OCI-LY1 (cell line): ENCODE measurements at regions not wholly inside any gene's neighbourhood (a gene's known extent, or its start where the extent isn't known, plus 50 kb on each side); places are given as distances from the start of the nearest gene placed in this dataset.

Experiments
- H2AFZ ChIP-seq: fragments of 200-600 bp; sonication (generic), shearing (Covaris generic); 2 replicates; pipeline ENCODE4 v1.6.0; 2014; ENCODE audit warnings: antibody characterized with exemption, mild to moderate bottlenecking, low read length
- H3F3A ChIP-seq: fragments of 200-600 bp; sonication (generic), shearing (Covaris generic); 2 replicates; pipeline ENCODE4 v1.6.0; 2014; ENCODE audit warnings: mild to moderate bottlenecking, antibody characterized with exemption, low read length, moderate library complexity; ENCODE audit not compliant: insufficient read depth
- H3K27ac ChIP-seq: fragments of 200-600 bp; sonication (generic); 2 replicates; pipeline ENCODE4 v1.5.1; 2014; ENCODE audit warnings: low read length, mixed run types, mild to moderate bottlenecking, low read depth; ENCODE audit not compliant: poor library complexity, severe bottlenecking
- H3K27me3 ChIP-seq: fragments of 200-600 bp; sonication (generic); 2 replicates; pipeline ENCODE4 v1.6.0; 2014; ENCODE audit warnings: antibody characterized with exemption, mild to moderate bottlenecking, low read length, moderate library complexity; ENCODE audit not compliant: insufficient read depth
- H3K36me3 ChIP-seq: fragments of 200-600 bp; sonication (generic); 2 replicates; pipeline ENCODE4 v1.6.1; 2014; ENCODE audit warnings: mild to moderate bottlenecking, antibody characterized with exemption, low read length, moderate library complexity, mixed read lengths; ENCODE audit not compliant: insufficient read depth
- H3K4me1 ChIP-seq: fragments of 200-600 bp; sonication (generic); 2 replicates; pipeline ENCODE4 v1.5.1; 2014; ENCODE audit warnings: mild to moderate bottlenecking, low read length, moderate library complexity; ENCODE audit not compliant: insufficient read depth, severe bottlenecking
- H3K4me2 ChIP-seq: fragments of 200-600 bp; sonication (generic), shearing (Covaris generic); 2 replicates; pipeline ENCODE4 v1.6.1; 2014; ENCODE audit warnings: low read length
- H3K4me3 ChIP-seq: fragments of 200-600 bp; sonication (generic); 2 replicates; pipeline ENCODE4 v1.5.1; 2014; ENCODE audit warnings: low read length, low read depth, mild to moderate bottlenecking, mixed read lengths; ENCODE audit not compliant: poor library complexity, severe bottlenecking
- H3K79me2 ChIP-seq: fragments of 200-600 bp; shearing (Covaris generic); 2 replicates; pipeline ENCODE4 v1.6.1; 2016; ENCODE audit warnings: mixed run types, low read length, mixed read lengths; ENCODE audit not compliant: insufficient read depth
- H3K9ac ChIP-seq: fragments of 200-600 bp; sonication (generic), shearing (Covaris generic); 2 replicates; pipeline ENCODE4 v1.6.1; 2014; ENCODE audit warnings: mild to moderate bottlenecking, low read length, mixed read lengths
- H3K9me2 ChIP-seq: fragments of 200-600 bp; sonication (generic), shearing (Covaris generic); 2 replicates; pipeline ENCODE4 v1.6.1; 2014; ENCODE audit warnings: low read depth, mild to moderate bottlenecking, low read length, mixed read lengths
- H3K9me3 ChIP-seq: fragments of 200-600 bp; shearing (Covaris generic); 2 replicates; pipeline ENCODE4 v1.6.1; 2014; ENCODE audit warnings: low read length, mixed read lengths
- H4K20me1 ChIP-seq: fragments of 200-600 bp; sonication (generic), shearing (Covaris generic); 2 replicates; pipeline ENCODE4 v1.6.0; 2016; ENCODE audit warnings: mild to moderate bottlenecking, low read length; ENCODE audit not compliant: insufficient read depth
- EZH2 ChIP-seq: fragments of 200-600 bp; sonication (generic), shearing (Covaris generic); IDR thresholded peaks from 2 replicates; pipeline ENCODE4 v1.8.0; 2017; ENCODE audit warnings: borderline replicate concordance, mixed run types, mild to moderate bottlenecking, antibody characterized with exemption, low read length, moderate library complexity, mixed read lengths
- TF ChIP-seq, protein P1 (sequence below): fragments of 200-600 bp; sonication (generic), shearing (Covaris generic); IDR thresholded peaks from 2 replicates; pipeline ENCODE4 v1.5.1; 2017; ENCODE audit warnings: mild to moderate bottlenecking, antibody characterized with exemption, low read length, moderate library complexity, mixed read lengths

- no peak for TF ChIP-seq EZH2
- TF ChIP-seq, protein P1, sequence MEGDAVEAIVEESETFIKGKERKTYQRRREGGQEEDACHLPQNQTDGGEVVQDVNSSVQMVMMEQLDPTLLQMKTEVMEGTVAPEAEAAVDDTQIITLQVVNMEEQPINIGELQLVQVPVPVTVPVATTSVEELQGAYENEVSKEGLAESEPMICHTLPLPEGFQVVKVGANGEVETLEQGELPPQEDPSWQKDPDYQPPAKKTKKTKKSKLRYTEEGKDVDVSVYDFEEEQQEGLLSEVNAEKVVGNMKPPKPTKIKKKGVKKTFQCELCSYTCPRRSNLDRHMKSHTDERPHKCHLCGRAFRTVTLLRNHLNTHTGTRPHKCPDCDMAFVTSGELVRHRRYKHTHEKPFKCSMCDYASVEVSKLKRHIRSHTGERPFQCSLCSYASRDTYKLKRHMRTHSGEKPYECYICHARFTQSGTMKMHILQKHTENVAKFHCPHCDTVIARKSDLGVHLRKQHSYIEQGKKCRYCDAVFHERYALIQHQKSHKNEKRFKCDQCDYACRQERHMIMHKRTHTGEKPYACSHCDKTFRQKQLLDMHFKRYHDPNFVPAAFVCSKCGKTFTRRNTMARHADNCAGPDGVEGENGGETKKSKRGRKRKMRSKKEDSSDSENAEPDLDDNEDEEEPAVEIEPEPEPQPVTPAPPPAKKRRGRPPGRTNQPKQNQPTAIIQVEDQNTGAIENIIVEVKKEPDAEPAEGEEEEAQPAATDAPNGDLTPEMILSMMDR, result no peak
Observed at GRCh38 chr7:46756256-46756655, 825.7 kb downstream of the TNS3 start.

GRCh38 chr7:46755120-46756034 is 826.5 kb downstream of the TNS3 start:
- no peaks in the 10 kb centered on the region for H3K9me2 ChIP-seq
- H3K9ac ChIP-seq, result no peak overlapping the region
- H3K4me1 ChIP-seq, result no peaks in the 10 kb centered on the region
- no peak overlapping the region for H3K27ac ChIP-seq
- TF ChIP-seq EZH2, result no peak
- TF ChIP-seq, protein P1, result no peak
- no peak overlapping the region for H3K4me2 ChIP-seq
- no peaks in the 10 kb centered on the region for H4K20me1 ChIP-seq
- H3F3A ChIP-seq, result no peaks in the 10 kb centered on the region
- H3K36me3 ChIP-seq, result no peaks in the 10 kb centered on the region
- no peaks in the 10 kb centered on the region for H3K9me3 ChIP-seq
- no peak overlapping the region for H3K4me3 ChIP-seq
- no peak overlapping the region for H2AFZ ChIP-seq
- no peaks in the 10 kb centered on the region for H3K27me3 ChIP-seq
- H3K79me2 ChIP-seq, result no peaks in the 10 kb centered on the region

More at GRCh38 chr7:46756256-46756655, 825.7 kb downstream of the TNS3 start:
- Histone ChIP-seq H3K4me1 (no peaks in the 10 kb centered on the region), H2AFZ (no peak overlapping the region), H3K9me3 (no peaks in the 10 kb centered on the region), H3K27me3 (no peaks in the 10 kb centered on the region), H3K27ac (no peak overlapping the region), H3K4me2 (no peak overlapping the region), H3F3A (no peaks in the 10 kb centered on the region), H4K20me1 (no peaks in the 10 kb centered on the region), H3K9me2 (no peaks in the 10 kb centered on the region), H3K36me3 (no peaks in the 10 kb centered on the region), H3K79me2 (no peaks in the 10 kb centered on the region), H3K9ac (no peak overlapping the region), H3K4me3 (no peak overlapping the region)

- Histone ChIP-seq H4K20me1 (no peaks in the 10 kb centered on the region), H3K9me3 (no peaks in the 10 kb centered on the region), H3K27me3 (no peaks in the 10 kb centered on the region), H3K27ac (no peak overlapping the region), H3K4me3 (no peak overlapping the region), H3K79me2 (no peaks in the 10 kb centered on the region), H3K9ac (no peak overlapping the region), H3K9me2 (no peaks in the 10 kb centered on the region), H2AFZ (no peak overlapping the region), H3K4me1 (no peaks in the 10 kb centered on the region), H3K4me2 (no peak overlapping the region), H3K36me3 (no peaks in the 10 kb centered on the region), H3F3A (no peaks in the 10 kb centered on the region)
- TF ChIP-seq EZH2, result no peak
- TF ChIP-seq, protein P1, result no peak
Observed at GRCh38 chr7:46754140-46754720, 827.7 kb downstream of the TNS3 start.
